Activated CD4-positive, alpha-beta memory T cell treated with anti-CD3 and anti-CD28 coated beads for 36 hours (primary cell): ENCODE measurements at regions not wholly inside any gene's neighbourhood (a gene's known extent, or its start where the extent isn't known, plus 50 kb on each side); places are given as distances from the start of the nearest gene placed in this dataset.
"Not testable (repeated sequence)": the region's sequence is repeated elsewhere in the genome, so short reads cannot be mapped to it uniquely, and the experiment has no call there.

ENCODE experiments used
- CTCF ChIA-PET: fragments of 350-600 bp; sonication (Branson Sonifier 250); formaldehyde crosslinking; loops from one replicate; lab custom pipeline; 2021; ENCODE audit warnings: antibody characterized with exemption, inconsistent platforms; lab: Charles Lee
- POLR2A ChIA-PET: fragments of 350-600 bp; sonication (Branson Sonifier 250); formaldehyde crosslinking; loops from one replicate; lab custom pipeline; 2021; ENCODE audit warnings: antibody characterized with exemption; lab: Charles Lee
- DNase-seq: peaks from one replicate; pipeline ENCODE4 v3.0.0-alpha.2; 2020
- H3K27ac Mint-ChIP-seq: one replicate; pipeline ENCODE4 v1.8.0; 2021; ENCODE audit warnings: mixed read lengths
- H3K27me3 Mint-ChIP-seq: one replicate; pipeline ENCODE4 v1.8.0; 2021; ENCODE audit warnings: mixed read lengths
- H3K36me3 Mint-ChIP-seq: one replicate; pipeline ENCODE4 v1.8.0; 2021; ENCODE audit warnings: mixed read lengths
- H3K4me1 Mint-ChIP-seq: one replicate; pipeline ENCODE4 v1.8.0; 2021; ENCODE audit warnings: low read depth, mixed read lengths
- H3K4me3 Mint-ChIP-seq: one replicate; pipeline ENCODE4 v1.8.0; 2021; ENCODE audit warnings: mild to moderate bottlenecking, mixed read lengths
- H3K9me3 Mint-ChIP-seq: one replicate; pipeline ENCODE4 v1.8.0; 2021; ENCODE audit warnings: mixed read lengths
- intact Hi-C: fragments of 100-400 bp; cut with micrococcal nuclease; formaldehyde crosslinking; loops from one replicate; pipeline ENCODE4 v1.15.1; 2023

GRCh38 chr2:226558418-226558817 lies 241.2 kb downstream of the IRS1 start:
- Mint-ChIP-seq H3K27ac (no peak overlapping the region), H3K9me3 (no peaks in the 10 kb centered on the region), H3K36me3 (no peaks in the 10 kb centered on the region), H3K27me3 (peaks cover 16% of the 10 kb centered on the region), H3K4me3 (no peak overlapping the region), H3K4me1 (no peaks in the 10 kb centered on the region)
- CTCF ChIA-PET, result no interaction called here
- no peak for DNase-seq
- POLR2A ChIA-PET, result no interaction called here
- intact Hi-C loops, result no loop called here

GRCh38 chr2:226556050-226556449 lies 243.6 kb downstream of the IRS1 start:
- ChIA-PET POLR2A (no interaction called here), CTCF (no interaction called here)
- peaks cover 12% of the 10 kb centered on the region for H3K27me3 Mint-ChIP-seq
- no peaks in the 10 kb centered on the region for H3K4me1 Mint-ChIP-seq
- no peak overlapping the region for H3K27ac Mint-ChIP-seq
- intact Hi-C loops, result no loop called here
- no peaks in the 10 kb centered on the region for H3K36me3 Mint-ChIP-seq
- H3K4me3 Mint-ChIP-seq, result no peak overlapping the region
- no peaks in the 10 kb centered on the region for H3K9me3 Mint-ChIP-seq
- no peak for DNase-seq

GRCh38 chr2:226554701-226555100 lies 244.9 kb downstream of the IRS1 start:
- Mint-ChIP-seq H3K27me3 (peaks cover 11% of the 10 kb centered on the region), H3K36me3 (no peaks in the 10 kb centered on the region), H3K27ac (no peak overlapping the region), H3K4me3 (no peak overlapping the region), H3K4me1 (no peaks in the 10 kb centered on the region), H3K9me3 (no peaks in the 10 kb centered on the region)
- no peak for DNase-seq
- ChIA-PET CTCF (no interaction called here), POLR2A (no interaction called here)
- intact Hi-C loops, result no loop called here

- no peak for DNase-seq
- H3K9me3 Mint-ChIP-seq, result no peaks in the 10 kb centered on the region
- H3K27ac Mint-ChIP-seq, result no peak overlapping the region
- POLR2A ChIA-PET, result interaction anchor here (0.6 kb wide), 1 partner anchor 10 kb away, joined by 3 read pairs; no protein-coding TSS in a partner anchor
- CTCF ChIA-PET, result no interaction called here
- H3K4me3 Mint-ChIP-seq, result no peak overlapping the region
- H3K36me3 Mint-ChIP-seq, result no peaks in the 10 kb centered on the region
- intact Hi-C loops, result no loop called here
- H3K27me3 Mint-ChIP-seq, result peaks cover 9% of the 10 kb centered on the region
- no peaks in the 10 kb centered on the region for H3K4me1 Mint-ChIP-seq
These were observed 246.3 kb downstream of the IRS1 start for GRCh38 chr2:226553333-226553732.

GRCh38 chr2:226552571-226553285 lies 246.9 kb downstream of the IRS1 start:
- Mint-ChIP-seq H3K27ac (no peak overlapping the region), H3K36me3 (no peaks in the 10 kb centered on the region), H3K9me3 (no peaks in the 10 kb centered on the region), H3K4me1 (no peaks in the 10 kb centered on the region), H3K27me3 (peaks cover 9% of the 10 kb centered on the region), H3K4me3 (no peak overlapping the region)
- intact Hi-C loops, result no loop called here
- DNase-seq, result no peak
- POLR2A ChIA-PET, result interaction anchor here (0.6 kb wide), 1 partner anchor 10 kb away, joined by 3 read pairs; no protein-coding TSS in a partner anchor
- CTCF ChIA-PET, result no interaction called here

GRCh38 chr2:226551522-226552250 lies 247.9 kb downstream of the IRS1 start:
- intact Hi-C loops, result no loop called here
- no peak overlapping the region for H3K27ac Mint-ChIP-seq
- H3K36me3 Mint-ChIP-seq, result no peaks in the 10 kb centered on the region
- ChIA-PET CTCF (no interaction called here), POLR2A (interaction anchor here (0.5 kb wide), 1 partner anchor 111 kb away, joined by 3 read pairs; no protein-coding TSS in a partner anchor)
- H3K4me1 Mint-ChIP-seq, result no peaks in the 10 kb centered on the region
- no peaks in the 10 kb centered on the region for H3K9me3 Mint-ChIP-seq
- DNase-seq, result no peak
- no peak overlapping the region for H3K4me3 Mint-ChIP-seq
- peaks cover 5% of the 10 kb centered on the region for H3K27me3 Mint-ChIP-seq

GRCh38 chr2:226550801-226551200 lies 248.8 kb downstream of the IRS1 start:
- no peaks in the 10 kb centered on the region for H3K9me3 Mint-ChIP-seq
- H3K27me3 Mint-ChIP-seq, result peaks cover 2% of the 10 kb centered on the region
- ChIA-PET CTCF (no interaction called here), POLR2A (no interaction called here)
- no peaks in the 10 kb centered on the region for H3K36me3 Mint-ChIP-seq
- intact Hi-C loops, result no loop called here
- DNase-seq, result no peak
- H3K4me1 Mint-ChIP-seq, result no peaks in the 10 kb centered on the region
- H3K27ac Mint-ChIP-seq, result no peak overlapping the region
- no peak overlapping the region for H3K4me3 Mint-ChIP-seq

GRCh38 chr2:226548732-226549131 lies 250.9 kb downstream of the IRS1 start:
- Mint-ChIP-seq H3K27me3 (no peaks in the 10 kb centered on the region), H3K4me3 (no peak overlapping the region), H3K4me1 (no peaks in the 10 kb centered on the region), H3K9me3 (no peaks in the 10 kb centered on the region), H3K36me3 (no peaks in the 10 kb centered on the region), H3K27ac (no peak overlapping the region)
- ChIA-PET CTCF (no interaction called here), POLR2A (no interaction called here)
- no peak for DNase-seq
- intact Hi-C loops, result no loop called here

GRCh38 chr2:226544596-226545210 lies 254.9 kb downstream of the IRS1 start:
- no peaks in the 10 kb centered on the region for H3K4me1 Mint-ChIP-seq
- intact Hi-C loops, result no loop called here

GRCh38 chr2:226540204-226540994 lies 259.2 kb downstream of the IRS1 start:
- Mint-ChIP-seq H3K9me3 (peaks cover 5% of the 10 kb centered on the region), H3K27me3 (peaks cover 6% of the 10 kb centered on the region), H3K27ac (no peak overlapping the region), H3K4me3 (no peak overlapping the region), H3K4me1 (no peaks in the 10 kb centered on the region), H3K36me3 (no peaks in the 10 kb centered on the region)
- intact Hi-C loops, result no loop called here
- POLR2A ChIA-PET, result no interaction called here
- no peak for DNase-seq
- CTCF ChIA-PET, result no interaction called here

More at GRCh38 chr2:226544596-226545210, 254.9 kb downstream of the IRS1 start:
- Mint-ChIP-seq H3K27me3 (no peaks in the 10 kb centered on the region), H3K27ac (no peak overlapping the region), H3K36me3 (no peaks in the 10 kb centered on the region), H3K9me3 (peaks cover 5% of the 10 kb centered on the region), H3K4me3 (no peak overlapping the region)
- ChIA-PET CTCF (no interaction called here), POLR2A (no interaction called here)
- no peak for DNase-seq

GRCh38 chr2:226536410-226536809 lies 263.2 kb downstream of the IRS1 start:
- no peak overlapping the region for H3K27ac Mint-ChIP-seq
- no peaks in the 10 kb centered on the region for H3K9me3 Mint-ChIP-seq
- no peak overlapping the region for H3K4me3 Mint-ChIP-seq
- no peak for DNase-seq
- CTCF ChIA-PET, result no interaction called here
- intact Hi-C loops, result no loop called here
- peaks cover 6% of the 10 kb centered on the region for H3K27me3 Mint-ChIP-seq
- POLR2A ChIA-PET, result no interaction called here
- no peaks in the 10 kb centered on the region for H3K36me3 Mint-ChIP-seq
- H3K4me1 Mint-ChIP-seq, result no peaks in the 10 kb centered on the region

- H3K4me3 Mint-ChIP-seq, H3K4me1 Mint-ChIP-seq, H3K27me3 Mint-ChIP-seq, DNase-seq, intact Hi-C loops, H3K9me3 Mint-ChIP-seq, CTCF ChIA-PET, H3K27ac Mint-ChIP-seq, POLR2A ChIA-PET, H3K36me3 Mint-ChIP-seq: not testable (repeated sequence)
These were observed 266.6 kb downstream of the IRS1 start for GRCh38 chr2:226532976-226533375.
